ENCODE measurements at regions not wholly inside any gene's neighbourhood (a gene's known extent, or its start where the extent isn't known, plus 50 kb on each side); places are given as distances from the start of the nearest gene placed in this dataset.

GRCh38 chr13:31081316-31081715 lies 80.4 kb downstream of the HSPH1 start:
- DNase-seq (ENCODE audit: low spot score), result no peak

GRCh38 chr13:31074756-31075155 lies 86.9 kb downstream of the HSPH1 start:
- no peak for DNase-seq (ENCODE audit: low spot score)

GRCh38 chr13:31073859-31074718 lies 87.6 kb downstream of the HSPH1 start:
- DNase-seq (ENCODE audit: low spot score), result no peak

- no peak for DNase-seq (ENCODE audit: low spot score)
Observed at GRCh38 chr13:31072041-31072440, 89.7 kb downstream of the HSPH1 start.

GRCh38 chr13:31069808-31070534 lies 91.7 kb downstream of the HSPH1 start:
- DNase-seq (ENCODE audit: low spot score), result no peak

- no peak for DNase-seq (ENCODE audit: low spot score)
Observed at GRCh38 chr13:31068119-31068423, 93.6 kb downstream of the HSPH1 start.

GRCh38 chr13:31067416-31068118 lies 94.1 kb downstream of the HSPH1 start:
- DNase-seq (ENCODE audit: low spot score), result no peak

GRCh38 chr13:31064636-31065035 lies 97.1 kb downstream of the HSPH1 start:
- no peak for DNase-seq (ENCODE audit: low spot score)

- no peak for DNase-seq (ENCODE audit: low spot score)
Observed at GRCh38 chr13:31063772-31064171, 97.9 kb downstream of the HSPH1 start.

GRCh38 chr13:31060655-31061054 lies 101.0 kb downstream of the HSPH1 start:
- DNase-seq (ENCODE audit: low spot score), result no peak

GRCh38 chr13:31060220-31060619 lies 101.5 kb downstream of the HSPH1 start:
- DNase-seq (ENCODE audit: low spot score), result no peak

- no peak for DNase-seq (ENCODE audit: low spot score)
Observed at GRCh38 chr13:31057403-31058033, 104.2 kb downstream of the HSPH1 start.

- DNase-seq (ENCODE audit: low spot score), result no peak
Observed at GRCh38 chr13:31056644-31057271, 104.9 kb downstream of the HSPH1 start.

GRCh38 chr13:31055589-31055988 lies 106.1 kb downstream of the HSPH1 start:
- no peak for DNase-seq (ENCODE audit: low spot score)

- no peak for DNase-seq (ENCODE audit: low spot score)
Observed at GRCh38 chr13:31054632-31055031, 107.1 kb downstream of the HSPH1 start.

- DNase-seq (ENCODE audit: low spot score), result no peak
Observed at GRCh38 chr13:31053896-31054295, 107.8 kb downstream of the HSPH1 start.

- peak; percentile 43 for DNase-seq (ENCODE audit: low spot score)
Observed at GRCh38 chr13:31053091-31053490, 108.6 kb downstream of the HSPH1 start.

- no peak for DNase-seq (ENCODE audit: low spot score)
Observed at GRCh38 chr13:31052478-31052877, 109.2 kb downstream of the HSPH1 start.

- no peak for DNase-seq (ENCODE audit: low spot score)
Observed at GRCh38 chr13:31051999-31052398, 109.7 kb downstream of the HSPH1 start.

GRCh38 chr13:31050486-31051400 lies 111.0 kb downstream of the HSPH1 start:
- DNase-seq (ENCODE audit: low spot score), result no peak

GRCh38 chr13:31049833-31050232 lies 111.9 kb downstream of the HSPH1 start:
- no peak for DNase-seq (ENCODE audit: low spot score)

Data from SW480 (cell line).